CD14-positive monocyte (primary cell): ENCODE measurements at regions not wholly inside any gene's neighbourhood (a gene's known extent, or its start where the extent isn't known, plus 50 kb on each side); places are given as distances from the start of the nearest gene placed in this dataset.

Source experiments
- DNase-seq, 3 donors: peaks; one replicate each; pipeline ENCODE4 v3.0.0-alpha.2; 2011 to 2022
- H2AFZ ChIP-seq: 2 replicates; pipeline ENCODE4 v1.6.0; 2012; ENCODE audit warnings: mild to moderate bottlenecking, low read depth, low read length, inconsistent platforms; ENCODE audit not compliant: insufficient read depth, poor library complexity, severe bottlenecking
- H3K27ac ChIP-seq, 2 donors: 1 replicate in 1 of 2; 2 replicates in 1 of 2; pipeline ENCODE4 v1.5.1; 2012 to 2013; ENCODE audit warnings: low read length in 2 of 2, control low read depth in 1 of 2, inconsistent platforms in 1 of 2, low read depth in 1 of 2, mild to moderate bottlenecking in 1 of 2
- H3K27me3 ChIP-seq, 2 donors: one replicate each; pipeline versions ENCODE4 v1.6.0 to v1.6.1; 2011 to 2013; ENCODE audit warnings: low read length in 2 of 2; ENCODE audit not compliant: control insufficient read depth in 2 of 2, insufficient read depth in 2 of 2
- H3K36me3 ChIP-seq, 2 donors: replicated peaks in 1 of 2; 1 replicate in 1 of 2; 2 replicates in 1 of 2; pipeline versions ENCODE4 v1.5.1 to v1.6.1; 2012 to 2013; ENCODE audit warnings: low read length in 2 of 2, control low read depth in 1 of 2, inconsistent platforms in 1 of 2, mild to moderate bottlenecking in 1 of 2; ENCODE audit not compliant: insufficient read depth in 2 of 2, control insufficient read depth in 1 of 2
- H3K4me1 ChIP-seq, 2 donors: 1 replicate in 1 of 2; 2 replicates in 1 of 2; pipeline versions ENCODE4 v1.5.1 to v1.6.1; 2012 to 2013; ENCODE audit warnings: low read length in 2 of 2, control low read depth in 1 of 2, inconsistent platforms in 1 of 2, mild to moderate bottlenecking in 1 of 2, moderate library complexity in 1 of 2; ENCODE audit not compliant: insufficient read depth in 2 of 2, control insufficient read depth in 1 of 2
- H3K4me2 ChIP-seq: replicated peaks from 2 replicates; pipeline ENCODE3; 2012; ENCODE audit warnings: low read length, moderate library complexity, mild to moderate bottlenecking; ENCODE audit not compliant: poor library complexity, severe bottlenecking; ENCODE audit errors: extremely low read depth
- H3K4me3 ChIP-seq, 3 experiments: fragments of 200-600 bp in 1 of 3; sonication (generic) in 1 of 3; replicated peaks in 1 of 3; 1 replicate in 2 of 3; 2 replicates in 1 of 3; pipeline ENCODE4 v1.5.1; 2011 to 2013; ENCODE audit warnings: low read length in 3 of 3, mild to moderate bottlenecking in 3 of 3, control low read depth in 2 of 3, low read depth in 2 of 3, inconsistent platforms in 1 of 3, moderate library complexity in 1 of 3
- H3K79me2 ChIP-seq: 2 replicates; pipeline ENCODE4 v1.6.0; 2012; ENCODE audit warnings: mild to moderate bottlenecking, control low read depth, inconsistent platforms, low read length, moderate library complexity; ENCODE audit not compliant: insufficient read depth
- H3K9ac ChIP-seq: 2 replicates; pipeline ENCODE4 v1.6.0; 2017; ENCODE audit warnings: low read length, mild to moderate bottlenecking; ENCODE audit not compliant: insufficient read depth, poor library complexity, severe bottlenecking
- H3K9me3 ChIP-seq, 2 donors: replicated peaks in 1 of 2; 1 replicate in 1 of 2; 2 replicates in 1 of 2; pipeline versions ENCODE4 v1.5.1 to v1.6.1; 2012 to 2013; ENCODE audit warnings: low read length in 2 of 2, control low read depth in 1 of 2; ENCODE audit not compliant: control insufficient read depth in 1 of 2, insufficient read depth in 1 of 2
- H4K20me1 ChIP-seq: 2 replicates; pipeline ENCODE4 v1.6.0; 2012; ENCODE audit warnings: mild to moderate bottlenecking, low read length, control low read depth, moderate library complexity; ENCODE audit not compliant: insufficient read depth
- H3K27ac Mint-ChIP-seq, 7 donors: one replicate each; pipeline ENCODE4 v1.8.0; 2020; ENCODE audit warnings: mild to moderate bottlenecking in 7 of 7, mixed read lengths in 7 of 7, moderate library complexity in 6 of 7, inconsistent platforms in 2 of 7
- H3K27me3 Mint-ChIP-seq, 3 donors: one replicate each; pipeline ENCODE4 v1.8.0; 2021 to 2022; ENCODE audit warnings: low read depth in 3 of 3, mild to moderate bottlenecking in 3 of 3, mixed read lengths in 3 of 3, moderate library complexity in 3 of 3, inconsistent platforms in 1 of 3
- H3K36me3 Mint-ChIP-seq, 2 donors: one replicate each; pipeline ENCODE4 v1.8.0; 2020; ENCODE audit warnings: mixed read lengths in 2 of 2, inconsistent platforms in 1 of 2, mild to moderate bottlenecking in 1 of 2
- H3K4me1 Mint-ChIP-seq: one replicate; pipeline ENCODE4 v1.8.0; 2020; ENCODE audit warnings: mild to moderate bottlenecking, mixed read lengths
- H3K4me3 Mint-ChIP-seq, 2 donors: one replicate each; pipeline ENCODE4 v1.8.0; 2020; ENCODE audit warnings: mild to moderate bottlenecking in 2 of 2, mixed read lengths in 2 of 2, moderate library complexity in 1 of 2
- H3K9me3 Mint-ChIP-seq, 7 donors: one replicate each; pipeline ENCODE4 v1.8.0; 2020 to 2022; ENCODE audit warnings: mixed read lengths in 7 of 7, mild to moderate bottlenecking in 6 of 7, moderate library complexity in 6 of 7, inconsistent platforms in 2 of 7
- CTCF ChIP-seq: fragments of 200-600 bp; IDR thresholded peaks from one replicate; pipeline ENCODE4 v1.8.0; 2022; ENCODE audit warnings: antibody characterized with exemption, mild to moderate bottlenecking
- WGBS: methylation state at CpG from one replicate; pipeline ENCODE4 v1.1.5; 2013; ENCODE audit warnings: missing lambda C conversion rate; ENCODE audit not compliant: insufficient coverage; 5-methylcytosine and 5-hydroxymethylcytosine counted together
- intact Hi-C, 2 donors: fragments of 100-400 bp; cut with micrococcal nuclease; formaldehyde crosslinking; loops; one replicate each; pipeline versions ENCODE4 v1.15.0 to v1.15.1; 2023

GRCh38 chr3:113058188-113058587 is 67.4 kb downstream of the GTPBP8 start:
- Histone ChIP-seq H3K4me1 (peaks cover 45 to 47% of the 10 kb centered on the region in 2 donors), H2AFZ (no peak overlapping the region), H3K36me3 (no peaks in the 10 kb centered on the region), H3K9ac (no peak overlapping the region), H3K4me3 (no peak overlapping the region), H3K9me3 (no peaks in the 10 kb centered on the region), H3K27ac (no peak overlapping the region), H4K20me1 (no peaks in the 10 kb centered on the region), H3K79me2 (no peaks in the 10 kb centered on the region), H3K27me3 (no peaks in the 10 kb centered on the region), H3K4me2 (no peak overlapping the region)
- Mint-ChIP-seq H3K36me3 (peaks cover 0 to 10% of the 10 kb centered on the region in 2 donors), H3K27me3 (peaks cover 0 to 2% (median 0%) of the 10 kb centered on the region in 3 donors), H3K9me3 (peaks cover 0 to 9% (median 0%) of the 10 kb centered on the region in 7 donors), H3K27ac (no peak overlapping the region), H3K4me3 (no peak overlapping the region), H3K4me1 (peaks cover 5% of the 10 kb centered on the region)
- no peak for TF ChIP-seq CTCF
- DNase-seq: no peak
- 94% methylated on average over 2 of the region's 3 CpGs for WGBS
- intact Hi-C loops: loop anchor here (5.0 to 10.0 kb wide), 2 partner anchors 517 to 569 kb away; no protein-coding TSS in a partner anchor

- H4K20me1 ChIP-seq: no peaks in the 10 kb centered on the region
- no peak for DNase-seq
- intact Hi-C loops: no loop called here
- Mint-ChIP-seq H3K27ac (no peak overlapping the region), H3K4me1 (peaks cover 19% of the 10 kb centered on the region), H3K36me3 (peaks cover 0 to 15% of the 10 kb centered on the region in 2 donors), H3K4me3 (no peak overlapping the region), H3K9me3 (peaks cover 2 to 21% (median 7%) of the 10 kb centered on the region in 7 donors), H3K27me3 (peaks cover 0 to 2% (median 0%) of the 10 kb centered on the region in 3 donors)
- no peak overlapping the region for H3K4me3 ChIP-seq
- H3K9ac ChIP-seq: no peak overlapping the region
- peaks cover 3 to 18% of the 10 kb centered on the region in 2 donors for H3K4me1 ChIP-seq
- TF ChIP-seq CTCF: no peak
- H3K27ac ChIP-seq: no peak overlapping the region
- H3K36me3 ChIP-seq: no peaks in the 10 kb centered on the region
- H2AFZ ChIP-seq: no peak overlapping the region
- no peaks in the 10 kb centered on the region for H3K27me3 ChIP-seq
- H3K79me2 ChIP-seq: no peaks in the 10 kb centered on the region
- H3K9me3 ChIP-seq: no peaks in the 10 kb centered on the region
- no peak overlapping the region for H3K4me2 ChIP-seq
Measured at GRCh38 chr3:113062705-113063104, 71.9 kb downstream of the GTPBP8 start.
